ENCODE measurements at regions not wholly inside any gene's neighbourhood (a gene's known extent, or its start where the extent isn't known, plus 50 kb on each side); places are given as distances from the start of the nearest gene placed in this dataset. TPM values are rescaled to one million over a fixed set of nuclear protein-coding genes. Genes with fewer than 3 reads are reported as not detected.

Small RNA genes in the stretch of these regions (small RNA-seq; reads per million reads assigned to genes)
- gene KSR1P1: not detected

All from hematopoietic multipotent progenitor cell (in vitro differentiated cells).